Mucosa of rectum (tissue), 2 donors: ENCODE measurements at regions not wholly inside any gene's neighbourhood (a gene's known extent, or its start where the extent isn't known, plus 50 kb on each side); places are given as distances from the start of the nearest gene placed in this dataset.

Experiments
- H3K27ac ChIP-seq, 2 donors: one replicate each; pipeline ENCODE4 v1.7.0; 2013; ENCODE audit warnings: inconsistent platforms in 2 of 2, low read depth in 2 of 2, low read length in 2 of 2
- H3K27me3 ChIP-seq, 2 donors: one replicate each; pipeline ENCODE4 v1.7.0; 2013; ENCODE audit warnings: low read length in 2 of 2; ENCODE audit not compliant: control insufficient read depth in 2 of 2, insufficient read depth in 2 of 2
- H3K36me3 ChIP-seq, 2 donors: one replicate each; pipeline ENCODE4 v1.7.0; 2013; ENCODE audit warnings: low read length in 2 of 2; ENCODE audit not compliant: control insufficient read depth in 2 of 2, insufficient read depth in 2 of 2
- H3K4me1 ChIP-seq, 2 donors: one replicate each; pipeline ENCODE4 v1.7.0; 2013; ENCODE audit warnings: low read length in 2 of 2, mild to moderate bottlenecking in 1 of 2; ENCODE audit not compliant: control insufficient read depth in 2 of 2, insufficient read depth in 2 of 2
- H3K4me3 ChIP-seq, 2 donors: one replicate each; pipeline ENCODE4 v1.7.0; 2013; ENCODE audit warnings: low read length in 2 of 2
- H3K9ac ChIP-seq, 2 donors: one replicate each; pipeline ENCODE4 v1.7.0; 2013; ENCODE audit warnings: low read length in 2 of 2, low read depth in 1 of 2, mild to moderate bottlenecking in 1 of 2
- H3K9me3 ChIP-seq, 2 donors: one replicate each; pipeline ENCODE4 v1.7.0; 2013; ENCODE audit warnings: low read length in 2 of 2; ENCODE audit not compliant: control insufficient read depth in 2 of 2
- donor health status: healthy.
- donor health status: Normal muscosa, but diverticular disease.

DNA sequence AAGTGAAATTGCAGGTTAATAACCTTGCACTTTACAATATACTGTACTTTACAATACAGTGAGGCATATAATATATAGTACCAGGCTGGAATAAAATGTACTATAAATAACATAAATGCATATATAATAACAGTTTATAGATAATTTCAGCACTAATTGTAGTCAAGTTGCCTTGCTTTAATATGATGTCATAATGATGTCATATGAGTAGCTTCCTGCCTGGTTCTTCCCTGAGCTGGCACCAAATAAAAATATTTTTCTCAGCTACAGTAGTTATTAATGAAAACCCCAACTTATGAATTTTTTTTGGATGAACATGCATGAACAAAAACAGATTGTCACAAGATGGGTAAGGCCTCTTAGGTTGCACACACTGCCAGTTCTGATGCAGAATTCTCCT lies 816.7 kb downstream of the XPNPEP1 start:
- H3K27me3 ChIP-seq: no peaks in the 10 kb centered on the region
- H3K27ac ChIP-seq: no peak overlapping the region
- H3K9me3 ChIP-seq: no peaks in the 10 kb centered on the region
- H3K36me3 ChIP-seq: no peaks in the 10 kb centered on the region
- H3K9ac ChIP-seq: no peak overlapping the region
- no peak overlapping the region for H3K4me3 ChIP-seq
- no peaks in the 10 kb centered on the region for H3K4me1 ChIP-seq

DNA sequence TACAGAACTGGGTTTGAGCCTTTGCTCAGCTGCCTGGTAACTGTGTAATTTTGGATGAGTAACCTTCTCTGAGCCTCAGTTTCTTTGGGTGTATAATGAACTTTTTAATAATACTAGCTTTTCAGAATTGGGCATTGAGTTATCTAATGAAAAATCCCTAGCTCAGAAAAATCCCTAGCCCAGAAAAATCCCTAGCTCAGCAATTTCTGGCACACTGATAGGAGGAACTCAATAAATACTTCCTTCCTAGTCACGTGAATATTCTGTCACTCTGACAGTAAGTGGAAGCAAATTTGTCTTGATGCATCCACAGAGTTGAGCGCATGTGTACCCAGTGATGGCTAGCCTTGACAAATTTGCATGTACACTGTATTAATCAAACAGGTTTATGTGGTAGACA lies 817.6 kb downstream of the XPNPEP1 start:
- H3K36me3 ChIP-seq: no peaks in the 10 kb centered on the region
- no peak overlapping the region for H3K4me3 ChIP-seq
- no peaks in the 10 kb centered on the region for H3K9me3 ChIP-seq
- H3K9ac ChIP-seq: no peak overlapping the region
- H3K27me3 ChIP-seq: no peaks in the 10 kb centered on the region
- H3K4me1 ChIP-seq: no peaks in the 10 kb centered on the region
- no peak overlapping the region for H3K27ac ChIP-seq

DNA sequence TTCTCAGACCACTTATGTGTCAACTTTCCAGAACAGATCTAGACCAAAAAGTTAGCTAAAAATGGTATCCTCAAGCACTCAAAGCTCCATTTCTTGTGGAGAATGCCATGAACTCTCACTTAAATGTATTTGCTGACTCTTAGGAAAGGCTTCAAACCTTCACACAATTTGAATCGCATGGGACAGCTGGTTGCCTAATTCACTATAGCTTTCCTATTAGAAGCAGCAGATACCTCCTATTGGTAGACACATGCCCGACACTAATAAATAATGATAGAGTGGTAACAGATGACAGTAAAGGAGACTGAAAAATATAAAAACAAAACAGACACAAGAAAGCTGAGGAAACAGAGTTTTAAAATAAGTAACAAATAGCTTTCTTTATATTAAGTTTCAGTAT lies 818.5 kb downstream of the XPNPEP1 start:
- H3K4me1 ChIP-seq: no peaks in the 10 kb centered on the region
- H3K4me3 ChIP-seq: no peak overlapping the region
- no peaks in the 10 kb centered on the region for H3K36me3 ChIP-seq

DNA sequence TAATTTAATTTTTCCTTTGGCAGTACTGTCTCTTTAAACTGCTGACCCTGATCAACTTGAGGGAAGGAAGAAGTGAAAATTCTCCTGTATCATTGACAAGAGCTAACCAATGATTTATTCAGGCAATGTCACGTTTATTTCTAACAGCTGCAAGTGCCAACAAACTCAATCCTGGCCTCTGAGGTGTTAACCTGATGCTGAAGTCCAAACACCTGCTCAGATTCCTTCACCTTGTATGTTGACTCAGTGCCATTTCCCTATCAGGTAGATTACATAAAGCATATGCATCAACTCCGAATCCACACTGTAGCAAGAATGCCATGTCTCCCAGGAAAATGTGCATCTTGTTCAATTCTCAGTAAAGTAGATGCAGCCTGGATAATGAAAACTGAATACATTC lies 820.0 kb downstream of the XPNPEP1 start:
- Histone ChIP-seq H3K4me3 (no peak overlapping the region), H3K9ac (no peak overlapping the region), H3K27me3 (no peaks in the 10 kb centered on the region), H3K4me1 (no peaks in the 10 kb centered on the region), H3K9me3 (no peaks in the 10 kb centered on the region), H3K27ac (no peak overlapping the region), H3K36me3 (no peaks in the 10 kb centered on the region)

More for the DNA sequence above, 818.5 kb downstream of the XPNPEP1 start:
- H3K27me3 ChIP-seq: no peaks in the 10 kb centered on the region
- H3K9ac ChIP-seq: no peak overlapping the region
- no peak overlapping the region for H3K27ac ChIP-seq
- H3K9me3 ChIP-seq: no peaks in the 10 kb centered on the region

DNA sequence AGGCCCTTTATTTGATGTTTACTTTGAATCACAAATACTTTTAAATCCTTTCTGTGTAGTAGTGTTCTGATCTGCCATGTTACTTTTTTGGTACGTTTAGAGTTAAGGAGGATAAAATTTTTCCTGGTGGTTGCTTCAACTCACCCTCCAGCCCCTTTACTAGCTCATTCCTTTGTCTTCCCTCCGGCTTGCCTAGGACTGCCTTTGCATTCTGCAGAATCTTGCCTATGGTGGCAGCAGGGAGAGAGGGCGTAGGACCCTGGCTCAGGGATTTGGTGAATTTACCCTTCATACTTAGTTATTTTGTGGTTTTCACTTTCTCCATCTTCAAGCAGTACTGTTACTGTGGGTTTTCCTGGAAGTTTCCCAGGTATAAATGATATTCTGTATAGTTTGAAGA lies 833.5 kb downstream of the XPNPEP1 start:
- no peaks in the 10 kb centered on the region for H3K27me3 ChIP-seq
- H3K9ac ChIP-seq: no peak overlapping the region
- no peaks in the 10 kb centered on the region for H3K36me3 ChIP-seq
- H3K4me3 ChIP-seq: no peak overlapping the region
- no peak overlapping the region for H3K27ac ChIP-seq
- no peaks in the 10 kb centered on the region for H3K4me1 ChIP-seq
- H3K9me3 ChIP-seq: no peaks in the 10 kb centered on the region

DNA sequence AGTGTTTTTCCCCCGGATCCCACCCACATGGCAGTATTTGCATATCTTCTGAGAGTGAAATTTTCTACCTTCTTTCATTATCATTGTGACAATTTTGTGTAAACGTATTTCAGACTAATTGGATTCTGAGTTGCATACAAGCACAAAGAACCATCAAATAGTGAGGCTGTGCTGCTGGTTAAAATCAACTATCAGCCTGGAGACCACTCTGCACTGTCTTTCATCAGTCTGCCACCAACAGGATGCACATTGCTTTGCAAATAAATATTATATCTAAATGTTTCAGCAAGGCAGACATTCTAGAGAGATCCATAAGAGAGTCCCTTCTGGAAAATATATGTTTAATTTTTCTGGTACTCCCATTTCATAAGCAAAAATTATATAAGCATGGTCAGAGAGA lies 851.8 kb downstream of the XPNPEP1 start:
- Histone ChIP-seq H3K36me3 (no peaks in the 10 kb centered on the region), H3K4me1 (no peaks in the 10 kb centered on the region), H3K4me3 (no peak overlapping the region), H3K27me3 (no peaks in the 10 kb centered on the region), H3K9ac (no peak overlapping the region), H3K9me3 (no peaks in the 10 kb centered on the region), H3K27ac (no peak overlapping the region)

DNA sequence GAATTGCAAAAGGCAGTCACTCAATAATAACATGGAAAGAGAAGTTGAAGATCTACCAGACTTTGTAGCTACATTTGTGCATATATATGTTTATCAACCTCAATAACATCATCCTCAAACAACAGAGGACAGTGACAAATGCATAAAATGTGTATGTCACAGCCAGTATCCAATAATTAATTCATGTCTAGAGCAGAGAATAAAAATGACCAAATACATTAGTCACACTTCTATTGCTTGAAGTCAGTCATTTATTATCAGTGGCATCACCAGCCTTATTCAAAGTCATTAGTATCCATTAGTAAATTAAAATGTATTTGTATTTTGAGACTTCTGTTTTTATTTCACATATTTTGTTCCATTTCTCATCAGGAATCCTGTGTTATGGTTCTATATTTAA lies 852.8 kb downstream of the XPNPEP1 start:
- Histone ChIP-seq H3K36me3 (no peaks in the 10 kb centered on the region), H3K4me3 (no peak overlapping the region), H3K9ac (no peak overlapping the region), H3K27ac (no peak overlapping the region), H3K4me1 (no peaks in the 10 kb centered on the region), H3K27me3 (no peaks in the 10 kb centered on the region), H3K9me3 (no peaks in the 10 kb centered on the region)

DNA sequence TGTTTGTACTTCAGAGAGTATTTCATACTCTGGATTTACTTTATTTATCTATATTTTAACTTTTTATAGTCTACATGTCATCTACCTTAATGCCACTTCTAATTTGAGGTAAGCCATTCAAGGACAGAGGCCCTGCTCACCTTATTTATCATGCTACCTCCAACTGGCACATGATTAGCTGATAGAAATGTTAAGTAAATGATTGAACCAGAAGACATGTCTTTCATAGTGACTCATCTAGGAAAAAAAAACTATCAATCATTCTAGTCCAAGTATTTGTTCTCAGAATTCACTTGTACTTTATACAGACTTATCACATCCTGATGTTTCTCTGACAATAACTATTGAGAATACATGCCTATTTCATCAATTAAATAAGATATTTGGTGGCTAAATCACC lies 856.3 kb downstream of the XPNPEP1 start:
- H3K27ac ChIP-seq: no peak overlapping the region
- no peaks in the 10 kb centered on the region for H3K36me3 ChIP-seq
- no peak overlapping the region for H3K9ac ChIP-seq
- H3K27me3 ChIP-seq: no peaks in the 10 kb centered on the region
- H3K9me3 ChIP-seq: no peaks in the 10 kb centered on the region
- H3K4me3 ChIP-seq: no peak overlapping the region
- no peaks in the 10 kb centered on the region for H3K4me1 ChIP-seq

DNA sequence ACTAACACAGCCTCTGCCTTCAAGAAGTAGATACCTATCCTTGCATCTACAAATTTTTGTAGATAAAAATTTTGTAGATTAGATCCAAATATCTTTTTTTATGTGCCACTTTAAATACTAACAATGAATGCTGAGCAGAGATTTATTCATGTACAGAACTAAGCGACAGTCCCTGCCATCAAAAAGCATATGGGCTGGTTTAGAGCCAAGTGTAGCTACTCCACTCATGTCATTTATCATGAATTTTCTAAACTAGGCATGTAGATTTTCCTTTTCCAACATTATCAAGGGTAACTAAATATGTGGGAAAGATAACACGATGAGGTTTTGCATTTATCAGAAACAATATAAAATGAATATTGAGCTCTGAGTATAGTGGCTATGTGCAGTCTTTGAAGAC lies 857.5 kb downstream of the XPNPEP1 start:
- no peaks in the 10 kb centered on the region for H3K4me1 ChIP-seq
- no peaks in the 10 kb centered on the region for H3K9me3 ChIP-seq
- H3K27ac ChIP-seq: no peak overlapping the region
- no peaks in the 10 kb centered on the region for H3K36me3 ChIP-seq
- no peak overlapping the region for H3K9ac ChIP-seq
- H3K4me3 ChIP-seq: no peak overlapping the region
- H3K27me3 ChIP-seq: no peaks in the 10 kb centered on the region

DNA sequence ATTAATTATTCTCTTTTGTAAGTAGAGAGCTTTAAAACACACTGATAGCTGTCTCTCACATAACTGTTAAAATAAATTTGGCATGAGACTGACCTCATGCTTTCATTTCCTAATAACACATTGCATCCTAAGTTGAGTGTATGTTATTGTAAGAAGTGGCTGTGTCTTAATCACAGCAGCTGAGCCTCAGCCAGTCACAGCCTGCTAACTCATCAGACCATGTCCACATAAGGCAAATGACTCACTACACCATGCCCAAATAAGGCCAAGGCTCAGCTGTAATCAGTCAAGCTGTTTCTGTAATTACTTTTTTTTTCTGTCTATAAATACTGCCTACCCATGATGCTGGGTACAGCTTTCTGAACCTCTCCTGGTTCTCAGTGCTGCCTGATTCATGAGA lies 860.9 kb downstream of the XPNPEP1 start:
- H3K36me3 ChIP-seq: no peaks in the 10 kb centered on the region
- H3K9ac ChIP-seq: no peak overlapping the region
- no peaks in the 10 kb centered on the region for H3K4me1 ChIP-seq
- H3K27ac ChIP-seq: no peak overlapping the region
- H3K27me3 ChIP-seq: no peaks in the 10 kb centered on the region
- H3K9me3 ChIP-seq: no peaks in the 10 kb centered on the region
- no peak overlapping the region for H3K4me3 ChIP-seq

DNA sequence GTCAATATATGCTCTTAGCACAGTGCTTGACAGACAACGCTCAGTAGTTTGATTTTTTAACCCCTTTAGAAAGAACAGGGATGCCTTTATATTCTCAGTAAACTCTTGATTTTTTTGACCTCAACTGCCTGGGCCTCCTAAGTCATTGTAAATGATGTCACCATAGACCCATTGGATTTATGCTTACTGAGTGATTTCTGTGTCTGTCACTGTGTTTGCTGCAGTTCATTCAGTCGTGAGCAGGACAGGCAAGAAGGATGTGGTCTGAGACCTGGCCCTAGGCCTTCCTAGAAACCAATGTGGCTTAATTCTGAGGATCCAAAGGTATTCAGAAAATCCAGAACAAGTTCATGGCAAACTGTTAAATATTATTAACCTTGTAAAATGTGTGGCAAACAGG lies 868.1 kb downstream of the XPNPEP1 start:
- no peaks in the 10 kb centered on the region for H3K9me3 ChIP-seq
- no peaks in the 10 kb centered on the region for H3K4me1 ChIP-seq
- H3K4me3 ChIP-seq: no peak overlapping the region
- H3K27me3 ChIP-seq: no peaks in the 10 kb centered on the region
- H3K36me3 ChIP-seq: no peaks in the 10 kb centered on the region
- no peak overlapping the region for H3K27ac ChIP-seq
- no peak overlapping the region for H3K9ac ChIP-seq
